PC-9 (cell line): ENCODE measurements at regions not wholly inside any gene's neighbourhood (a gene's known extent, or its start where the extent isn't known, plus 50 kb on each side); places are given as distances from the start of the nearest gene placed in this dataset.
"Not testable (repeated sequence)": the region's sequence is repeated elsewhere in the genome, so short reads cannot be mapped to it uniquely, and the experiment has no call there.

Experiments
- BruUV-seq: library from RNA; stranded (reverse); fragments of 400-500 nt; replicated peaks from 2 replicates; lab custom pipeline; 2021; lab: Mats Ljungman, UMichigan
- CTCF ChIA-PET: fragments of 300-600 bp; sonication (Branson Sonifier 250); formaldehyde crosslinking; loops from one replicate; lab custom pipeline; 2022; ENCODE audit warnings: antibody characterized with exemption; lab: Charles Lee
- POLR2A ChIA-PET: fragments of 300-600 bp; sonication (Branson Sonifier 250); formaldehyde crosslinking; loops from one replicate; lab custom pipeline; 2022; ENCODE audit warnings: antibody characterized with exemption; ENCODE audit not compliant: unreplicated experiment; lab: Charles Lee
- DNase-seq, 2 experiments: peaks; one replicate each; pipeline versions ENCODE4 v3.0.0 to v3.0.0-alpha.2; 2015 to 2022; ENCODE audit warnings: mixed read lengths in 1 of 2
- H2AFZ ChIP-seq: fragments of 200-600 bp; sonication (generic); 2 replicates; pipeline ENCODE4 v1.8.1; 2017; ENCODE audit warnings: antibody characterized with exemption
- H3F3A ChIP-seq: fragments of 200-600 bp; sonication (generic); 2 replicates; pipeline ENCODE4 v1.8.1; 2017; ENCODE audit warnings: antibody characterized with exemption, mild to moderate bottlenecking, low read depth; ENCODE audit not compliant: insufficient read depth
- H3K27ac ChIP-seq: fragments of 200-600 bp; sonication (generic); 2 replicates; pipeline ENCODE4 v1.6.1; 2016; ENCODE audit warnings: mixed run types
- H3K27me3 ChIP-seq: fragments of 200-600 bp; sonication (generic); 2 replicates; pipeline ENCODE4 v1.6.1; 2016; ENCODE audit warnings: low read depth, mixed run types; ENCODE audit not compliant: insufficient read depth
- H3K36me3 ChIP-seq: fragments of 200-600 bp; sonication (generic); 2 replicates; pipeline ENCODE4 v1.6.1; 2016; ENCODE audit warnings: low read depth, mixed run types
- H3K4me1 ChIP-seq: fragments of 200-600 bp; sonication (generic); replicated peaks from 2 replicates; pipeline ENCODE4 v1.6.1; 2016; ENCODE audit warnings: mixed run types; ENCODE audit not compliant: insufficient read depth
- H3K4me2 ChIP-seq: fragments of 200-600 bp; sonication (generic); 2 replicates; pipeline ENCODE4 v1.6.1; 2017; ENCODE audit warnings: mixed run types
- H3K4me3 ChIP-seq: fragments of 200-600 bp; sonication (generic); 2 replicates; pipeline ENCODE4 v1.6.1; 2016; ENCODE audit warnings: mixed run types
- H3K79me2 ChIP-seq: fragments of 200-600 bp; sonication (generic); 2 replicates; pipeline ENCODE4 v1.6.1; 2017; ENCODE audit warnings: low read depth, mixed run types
- H3K9me2 ChIP-seq: fragments of 200-600 bp; sonication (generic); 2 replicates; pipeline ENCODE4 v1.8.1; 2017; ENCODE audit warnings: mild to moderate bottlenecking; ENCODE audit not compliant: insufficient read depth
- H3K9me3 ChIP-seq: fragments of 200-600 bp; sonication (generic); 2 replicates; pipeline ENCODE4 v1.8.1; 2016; ENCODE audit warnings: low read depth; ENCODE audit not compliant: insufficient read depth
- H4K20me1 ChIP-seq: fragments of 200-600 bp; sonication (generic); 2 replicates; pipeline ENCODE4 v1.8.1; 2017; ENCODE audit not compliant: insufficient read depth
- CTCF ChIP-seq: fragments of 200-600 bp; sonication (generic); conservative IDR thresholded peaks from 2 replicates; pipeline ENCODE4 v1.6.1; 2017; ENCODE audit warnings: mixed run types, antibody characterized with exemption, mild to moderate bottlenecking, moderate library complexity
- EZH2 ChIP-seq: fragments of 200-600 bp; sonication (generic); IDR thresholded peaks from 2 replicates; pipeline ENCODE4 v1.8.0; 2017; ENCODE audit warnings: antibody characterized with exemption, low read depth
- intact Hi-C: fragments of 100-400 bp; cut with micrococcal nuclease; formaldehyde crosslinking; loops from one replicate; pipeline ENCODE4 v1.10.0; 2022; ENCODE audit not compliant: unreplicated experiment

- TF ChIP-seq EZH2 = no peak
- no peak for TF ChIP-seq CTCF
- CTCF ChIA-PET = no interaction called here
These were observed 1412.2 kb downstream of the BRD1 start for GRCh38 chr22:48415520-48415919.

GRCh38 chr22:48414651-48415050 lies 1413.0 kb downstream of the BRD1 start:
- no peaks in the 10 kb centered on the region for H3K9me2 ChIP-seq
- ChIA-PET POLR2A (no interaction called here), CTCF (no interaction called here)
- no peak for TF ChIP-seq CTCF
- TF ChIP-seq EZH2 = no peak
- no peaks in the 10 kb centered on the region for H3K79me2 ChIP-seq
- no peaks in the 10 kb centered on the region for H3F3A ChIP-seq
- H3K4me2 ChIP-seq = no peak overlapping the region
- H2AFZ ChIP-seq = no peak overlapping the region
- H3K27ac ChIP-seq = no peak overlapping the region
- H3K4me3 ChIP-seq = no peak overlapping the region
- no peaks in the 10 kb centered on the region for H3K9me3 ChIP-seq
- no peaks in the 10 kb centered on the region for H3K36me3 ChIP-seq
- intact Hi-C loops = no loop called here
- no peak for DNase-seq
- BruUV-seq = no TSS peak
- peaks cover 95% of the 10 kb centered on the region for H3K27me3 ChIP-seq
- no peaks in the 10 kb centered on the region for H4K20me1 ChIP-seq
- H3K4me1 ChIP-seq = no peaks in the 10 kb centered on the region

More at GRCh38 chr22:48415520-48415919, 1412.2 kb downstream of the BRD1 start:
- Histone ChIP-seq H3K9me3 (no peaks in the 10 kb centered on the region), H3K79me2 (no peaks in the 10 kb centered on the region), H3K36me3 (no peaks in the 10 kb centered on the region), H4K20me1 (no peaks in the 10 kb centered on the region), H3K4me2 (no peak overlapping the region), H3F3A (no peaks in the 10 kb centered on the region), H3K4me3 (no peak overlapping the region), H2AFZ (no peak overlapping the region), H3K4me1 (no peaks in the 10 kb centered on the region), H3K9me2 (no peaks in the 10 kb centered on the region), H3K27me3 (peaks cover 96% of the 10 kb centered on the region), H3K27ac (no peak overlapping the region)
- intact Hi-C loops = no loop called here
- BruUV-seq = no TSS peak
- DNase-seq = no peak
- POLR2A ChIA-PET = no interaction called here

- H3K9me2 ChIP-seq, H3F3A ChIP-seq, DNase-seq, H3K4me1 ChIP-seq, POLR2A ChIA-PET, H3K4me3 ChIP-seq, H3K9me3 ChIP-seq, H4K20me1 ChIP-seq, BruUV-seq, H3K27ac ChIP-seq, H3K36me3 ChIP-seq, H3K4me2 ChIP-seq, CTCF ChIA-PET, H2AFZ ChIP-seq, intact Hi-C loops, H3K79me2 ChIP-seq: not testable (repeated sequence)
- H3K27me3 ChIP-seq = peaks cover 94% of the 10 kb centered on the region
These were observed 1414.7 kb downstream of the BRD1 start for GRCh38 chr22:48412931-48413330.

- TF ChIP-seq CTCF = no peak
- TF ChIP-seq EZH2 = no peak
- no peaks in the 10 kb centered on the region for H3K79me2 ChIP-seq
- H3K36me3 ChIP-seq = no peaks in the 10 kb centered on the region
- H3K4me3 ChIP-seq = no peak overlapping the region
- H2AFZ ChIP-seq = no peak overlapping the region
- peaks cover 96% of the 10 kb centered on the region for H3K27me3 ChIP-seq
- ChIA-PET CTCF (no interaction called here), POLR2A (no interaction called here)
- intact Hi-C loops = no loop called here
- no peaks in the 10 kb centered on the region for H3K4me1 ChIP-seq
- no peak overlapping the region for H3K27ac ChIP-seq
- no TSS peak for BruUV-seq
- no peaks in the 10 kb centered on the region for H3F3A ChIP-seq
- H4K20me1 ChIP-seq = no peaks in the 10 kb centered on the region
- no peaks in the 10 kb centered on the region for H3K9me3 ChIP-seq
- no peaks in the 10 kb centered on the region for H3K9me2 ChIP-seq
- no peak overlapping the region for H3K4me2 ChIP-seq
- DNase-seq = no peak
These were observed 1417.1 kb downstream of the BRD1 start for GRCh38 chr22:48410536-48410935.
